ENCODE measurements at regions not wholly inside any gene's neighbourhood (a gene's known extent, or its start where the extent isn't known, plus 50 kb on each side); places are given as distances from the start of the nearest gene placed in this dataset.

DNA sequence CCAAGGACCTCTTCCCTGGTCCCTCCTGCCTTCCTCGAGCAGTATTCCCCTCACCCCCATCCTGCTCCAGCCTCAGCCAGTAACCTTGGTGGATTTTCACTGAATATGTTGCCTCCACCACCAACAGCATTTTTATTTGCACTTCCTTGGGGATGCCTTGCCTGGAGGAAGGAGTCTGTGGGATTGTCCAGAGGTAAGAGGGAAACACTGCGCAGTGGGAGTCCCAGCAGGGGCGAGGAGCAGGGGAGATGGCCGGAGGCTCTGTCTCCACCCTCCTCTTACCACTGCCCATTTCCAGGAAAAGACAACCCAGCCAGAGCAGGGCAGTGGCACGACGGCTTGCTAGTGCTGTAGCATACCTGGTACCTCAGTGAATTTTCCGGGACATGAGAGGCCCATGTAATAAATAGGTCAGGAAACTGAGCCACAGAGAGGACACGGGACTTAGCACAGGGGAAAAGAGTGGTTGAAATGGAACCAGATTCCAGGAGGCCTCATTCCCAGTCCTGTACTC, 388.2 kb upstream of the PODXL start:
- TF ChIP-seq POLR2AphosphoS5 (IDR thresholded peaks at IDR 0.05; ENCODE audit: low read depth, low read length) (no peak), POLR2A (IDR thresholded peaks at IDR 0.05; ENCODE audit: low read depth, low read length) (no peak), SPI1 (IDR thresholded peaks at IDR 0.05; ENCODE audit: low read depth, low read length) (no peak), TAF1 (IDR thresholded peaks at IDR 0.05; ENCODE audit: low read depth, low read length) (no peak), PAX5 (IDR thresholded peaks at IDR 0.05; ENCODE audit: insufficient read depth, low read length, severe bottlenecking) (no peak)
